GM23338 (cell line): ENCODE measurements at regions not wholly inside any gene's neighbourhood (a gene's known extent, or its start where the extent isn't known, plus 50 kb on each side); places are given as distances from the start of the nearest gene placed in this dataset.

ENCODE experiments used
- EZH2 ChIP-seq: fragments of 200-600 bp; sonication (generic); IDR thresholded peaks from one replicate; pipeline ENCODE4 v1.8.0; 2017; ENCODE audit warnings: antibody characterized with exemption, mild to moderate bottlenecking, low read depth; ENCODE audit not compliant: unreplicated experiment
- POLR2AphosphoS5 ChIP-seq: IDR thresholded peaks from 2 replicates; pipeline ENCODE4 v1.6.1; 2016; ENCODE audit warnings: antibody characterized with exemption, low read depth
- TF ChIP-seq, protein P1 (sequence below), 2 experiments: fragments of 200-600 bp in 1 of 2; sonication (generic) in 1 of 2; conservative IDR thresholded peaks; 2 replicates each; pipeline versions ENCODE4 v1.5.1 to v1.6.1; 2016 to 2017; ENCODE audit warnings: antibody characterized with exemption in 2 of 2, low read depth in 2 of 2, mild to moderate bottlenecking in 2 of 2, moderate library complexity in 1 of 2

DNA sequence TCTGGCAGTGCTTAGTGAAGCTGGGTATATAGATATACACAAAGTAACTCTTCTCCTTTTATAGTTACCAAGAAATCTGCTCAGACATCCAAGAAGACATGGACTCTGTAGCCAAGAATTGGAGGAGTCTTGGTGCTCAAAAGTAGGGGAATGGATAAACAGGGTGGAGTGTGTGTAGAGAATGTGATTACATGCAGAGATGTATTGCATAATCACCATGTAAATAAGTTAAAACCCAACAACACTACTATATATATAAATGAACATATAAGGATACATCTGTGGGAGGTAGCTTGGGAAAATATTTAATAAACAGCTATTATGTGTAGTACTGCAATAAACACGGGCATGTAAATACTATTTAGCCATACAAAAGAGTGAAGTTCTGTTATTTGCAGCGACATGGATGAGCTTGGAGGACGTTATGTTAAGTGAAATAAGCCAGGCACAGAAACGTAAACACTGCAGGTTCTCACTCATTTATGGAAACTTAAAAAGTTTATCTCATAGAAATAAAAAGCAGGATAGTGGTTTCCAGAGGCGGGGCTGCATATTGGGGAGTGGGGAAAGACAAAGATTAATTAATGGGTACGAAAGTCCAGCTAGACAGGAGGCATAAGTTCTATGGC is 207.5 kb downstream of the TENT4A start:
- TF ChIP-seq, protein P1, sequence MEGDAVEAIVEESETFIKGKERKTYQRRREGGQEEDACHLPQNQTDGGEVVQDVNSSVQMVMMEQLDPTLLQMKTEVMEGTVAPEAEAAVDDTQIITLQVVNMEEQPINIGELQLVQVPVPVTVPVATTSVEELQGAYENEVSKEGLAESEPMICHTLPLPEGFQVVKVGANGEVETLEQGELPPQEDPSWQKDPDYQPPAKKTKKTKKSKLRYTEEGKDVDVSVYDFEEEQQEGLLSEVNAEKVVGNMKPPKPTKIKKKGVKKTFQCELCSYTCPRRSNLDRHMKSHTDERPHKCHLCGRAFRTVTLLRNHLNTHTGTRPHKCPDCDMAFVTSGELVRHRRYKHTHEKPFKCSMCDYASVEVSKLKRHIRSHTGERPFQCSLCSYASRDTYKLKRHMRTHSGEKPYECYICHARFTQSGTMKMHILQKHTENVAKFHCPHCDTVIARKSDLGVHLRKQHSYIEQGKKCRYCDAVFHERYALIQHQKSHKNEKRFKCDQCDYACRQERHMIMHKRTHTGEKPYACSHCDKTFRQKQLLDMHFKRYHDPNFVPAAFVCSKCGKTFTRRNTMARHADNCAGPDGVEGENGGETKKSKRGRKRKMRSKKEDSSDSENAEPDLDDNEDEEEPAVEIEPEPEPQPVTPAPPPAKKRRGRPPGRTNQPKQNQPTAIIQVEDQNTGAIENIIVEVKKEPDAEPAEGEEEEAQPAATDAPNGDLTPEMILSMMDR (conservative IDR thresholded peaks at IDR 0.05; ENCODE audit: low read depth in 2 of 2), result no peak
- TF ChIP-seq EZH2 (no peak), POLR2AphosphoS5 (no peak)
